HG03097 (cell line): ENCODE measurements at regions not wholly inside any gene's neighbourhood (a gene's known extent, or its start where the extent isn't known, plus 50 kb on each side); places are given as distances from the start of the nearest gene placed in this dataset.
"Not testable (repeated sequence)": the region's sequence is repeated elsewhere in the genome, so short reads cannot be mapped to it uniquely, and the experiment has no call there.

Experiments used
- ATAC-seq: cut with Tn5 transposase; IDR thresholded peaks from one replicate; pipeline ENCODE4 v1.9.1; 2021; ENCODE audit not compliant: unreplicated experiment, low FRiP score

DNA sequence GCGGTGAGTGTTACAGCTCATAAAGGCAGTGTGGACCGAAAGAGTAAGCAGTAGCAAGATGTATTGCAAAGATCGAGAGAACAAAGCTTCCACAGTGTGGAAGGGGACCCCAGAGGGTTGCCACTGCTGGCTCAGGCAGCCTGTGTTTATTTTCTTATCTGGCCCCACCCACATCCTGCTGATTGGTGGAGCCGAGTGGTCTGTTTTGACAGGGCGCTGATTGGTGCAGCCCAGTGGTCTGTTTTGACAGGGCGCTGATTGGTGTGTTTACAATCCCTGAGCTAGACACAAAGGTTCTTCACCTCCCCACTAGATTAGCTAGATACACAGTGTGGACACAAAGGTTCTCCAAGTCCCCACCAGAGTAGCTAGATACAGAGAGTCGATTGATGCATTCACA is 747.8 kb upstream of the NRXN1 start:
- not testable (repeated sequence) for ATAC-seq

GRCh38 chr2:51778806-51779205 is 746.9 kb upstream of the NRXN1 start:
- ATAC-seq = no peak

DNA sequence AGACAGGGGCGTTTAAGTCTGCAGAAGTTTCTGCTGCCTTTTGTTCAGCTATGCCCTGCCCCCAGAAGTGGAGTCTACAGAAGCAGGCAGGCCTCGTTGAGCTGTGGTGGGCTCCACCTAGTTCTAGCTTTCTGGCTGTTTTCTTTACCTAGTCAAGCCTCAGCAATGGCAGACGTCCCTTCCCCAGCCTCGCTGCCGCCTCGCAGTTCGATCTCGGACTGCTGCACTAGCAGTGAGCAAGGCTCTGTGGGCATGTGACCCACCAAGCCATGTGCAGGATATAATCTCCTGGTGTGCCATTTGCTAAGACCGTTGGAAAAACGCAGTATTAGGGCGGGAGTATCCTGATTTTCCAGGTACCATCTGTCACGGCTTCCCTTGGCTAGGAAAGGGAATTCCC is 742.7 kb upstream of the NRXN1 start:
- ATAC-seq = not testable (repeated sequence)

- no peak for ATAC-seq
These were observed 728.5 kb upstream of the NRXN1 start for GRCh38 chr2:51760441-51760840.

DNA sequence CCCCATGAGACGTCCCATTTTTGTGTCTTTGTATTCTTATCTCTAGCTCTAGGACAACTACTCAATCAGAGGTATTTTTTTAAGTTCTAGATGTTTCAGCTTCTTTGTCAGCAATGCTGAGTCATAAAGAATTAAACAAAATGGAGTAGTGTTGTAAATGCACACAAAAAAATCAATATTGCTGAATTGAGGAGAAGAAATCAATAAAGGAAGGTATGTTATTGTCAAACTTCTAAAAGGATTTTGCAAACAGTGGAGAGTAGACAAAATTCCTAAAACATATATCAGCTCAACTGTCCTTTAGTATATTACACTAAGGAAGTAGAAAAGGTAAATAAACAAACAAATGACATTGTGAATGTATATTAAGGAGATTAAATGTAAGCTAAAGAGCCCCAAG is 726.1 kb upstream of the NRXN1 start:
- ATAC-seq = no peak

DNA sequence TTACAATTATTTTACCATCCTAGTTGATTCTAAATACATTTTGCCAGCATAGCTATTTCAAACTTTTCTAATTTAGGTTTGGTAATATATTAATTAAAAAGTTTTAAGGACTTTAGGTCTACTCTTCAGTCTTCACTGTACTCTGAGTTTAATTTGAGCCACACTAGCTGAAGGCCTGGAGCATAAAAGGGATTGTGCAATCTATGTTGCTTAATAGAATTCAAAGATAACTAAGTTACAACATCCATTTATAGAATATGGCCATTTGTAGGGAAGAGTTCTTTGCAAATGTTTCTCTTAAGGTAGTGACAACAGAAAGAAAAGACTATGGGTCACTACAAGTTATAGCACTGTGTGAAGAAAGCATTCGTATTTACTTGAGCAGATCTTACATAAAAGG is 702.2 kb upstream of the NRXN1 start:
- no peak for ATAC-seq

- ATAC-seq = no peak
These were observed 691.8 kb upstream of the NRXN1 start for GRCh38 chr2:51723691-51724090.

GRCh38 chr2:51722311-51722710 is 690.4 kb upstream of the NRXN1 start:
- no peak for ATAC-seq

GRCh38 chr2:51720826-51721225 is 688.9 kb upstream of the NRXN1 start:
- ATAC-seq = no peak

- ATAC-seq = no peak
These were observed 686.9 kb upstream of the NRXN1 start for GRCh38 chr2:51718881-51719280.

DNA sequence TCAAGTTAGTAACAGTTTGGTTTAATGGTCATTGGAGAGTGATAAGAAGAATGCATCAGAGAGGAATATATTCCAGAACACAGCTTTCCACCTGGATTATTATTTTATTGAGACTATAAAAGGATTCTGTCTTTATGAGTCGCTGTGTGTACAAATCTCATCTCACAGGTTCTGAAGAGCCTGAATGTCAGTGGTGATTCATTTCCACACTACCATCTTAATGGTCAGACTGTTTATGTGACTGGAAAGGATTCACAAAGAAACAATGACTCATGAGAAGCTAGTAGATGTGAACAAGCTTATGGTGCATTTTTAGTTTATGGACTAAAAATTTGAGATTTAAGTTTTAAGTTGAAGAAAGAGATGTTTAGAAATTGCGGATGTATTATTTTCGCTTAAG is 685.4 kb upstream of the NRXN1 start:
- ATAC-seq = no peak

- no peak for ATAC-seq
These were observed 679.8 kb upstream of the NRXN1 start for GRCh38 chr2:51711766-51712165.

GRCh38 chr2:51710222-51710621 is 678.3 kb upstream of the NRXN1 start:
- no peak for ATAC-seq

GRCh38 chr2:51707625-51708024 is 675.7 kb upstream of the NRXN1 start:
- ATAC-seq = no peak

DNA sequence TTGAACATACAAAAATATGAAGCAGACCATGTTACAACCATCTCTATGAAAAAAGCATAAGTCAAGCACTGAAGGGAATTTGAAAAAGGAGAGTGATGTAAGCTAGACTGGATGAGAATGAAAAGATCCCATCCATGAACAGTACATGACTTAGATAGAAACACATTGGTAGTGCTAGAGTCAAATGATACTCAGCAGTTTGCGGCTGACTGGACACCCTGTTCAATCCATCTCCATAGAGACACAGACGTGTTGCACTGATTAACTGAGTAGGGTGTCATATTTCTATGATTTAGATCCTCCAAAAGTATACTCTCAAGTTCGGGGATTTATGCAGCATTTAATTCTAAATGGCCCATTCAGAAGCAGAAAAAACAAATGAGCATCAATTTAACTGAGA is 674.3 kb upstream of the NRXN1 start:
- ATAC-seq = no peak

GRCh38 chr2:51705417-51705816 is 673.5 kb upstream of the NRXN1 start:
- ATAC-seq = no peak

DNA sequence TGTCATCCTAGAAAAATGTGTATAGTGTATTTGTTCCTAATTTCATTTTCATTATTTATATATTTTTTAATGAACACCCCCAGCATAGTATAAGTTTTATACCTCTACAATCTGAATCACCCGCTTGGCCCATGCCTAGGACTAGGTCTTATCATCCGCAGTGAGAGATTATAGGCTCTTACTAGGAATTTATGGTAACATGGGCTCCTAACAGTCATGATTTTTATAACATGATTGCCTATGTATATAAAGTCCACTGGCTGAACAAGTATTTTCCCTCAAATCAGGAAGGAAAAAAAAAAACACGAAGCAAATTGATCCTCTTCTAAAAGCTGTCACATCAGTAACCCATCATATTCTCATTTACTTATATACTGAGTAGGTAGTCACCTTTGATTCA is 666.1 kb upstream of the NRXN1 start:
- no peak for ATAC-seq

DNA sequence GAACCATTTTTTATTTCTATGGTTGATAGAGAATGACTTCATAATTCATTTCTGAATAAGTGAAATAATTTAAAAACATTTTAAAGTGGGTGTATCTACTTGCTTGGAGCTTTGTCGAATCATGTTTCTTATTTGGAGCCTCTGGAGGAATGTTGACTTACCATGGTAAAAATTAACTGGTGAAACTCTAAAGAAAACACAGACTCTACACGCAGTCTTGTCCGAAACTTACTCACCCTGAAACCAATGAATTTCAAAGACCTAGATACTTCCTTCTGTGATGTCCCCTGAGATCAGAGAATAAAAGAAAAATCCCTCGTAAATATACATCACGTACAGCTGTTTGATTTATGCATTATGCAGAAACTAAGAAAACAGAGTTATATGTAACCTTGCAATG is 665.2 kb upstream of the NRXN1 start:
- no peak for ATAC-seq

- no peak for ATAC-seq
These were observed 663.6 kb upstream of the NRXN1 start for GRCh38 chr2:51695531-51695930.

GRCh38 chr2:51693640-51694039 is 661.7 kb upstream of the NRXN1 start:
- ATAC-seq = no peak

GRCh38 chr2:51681854-51682253 is 649.9 kb upstream of the NRXN1 start:
- ATAC-seq = no peak

DNA sequence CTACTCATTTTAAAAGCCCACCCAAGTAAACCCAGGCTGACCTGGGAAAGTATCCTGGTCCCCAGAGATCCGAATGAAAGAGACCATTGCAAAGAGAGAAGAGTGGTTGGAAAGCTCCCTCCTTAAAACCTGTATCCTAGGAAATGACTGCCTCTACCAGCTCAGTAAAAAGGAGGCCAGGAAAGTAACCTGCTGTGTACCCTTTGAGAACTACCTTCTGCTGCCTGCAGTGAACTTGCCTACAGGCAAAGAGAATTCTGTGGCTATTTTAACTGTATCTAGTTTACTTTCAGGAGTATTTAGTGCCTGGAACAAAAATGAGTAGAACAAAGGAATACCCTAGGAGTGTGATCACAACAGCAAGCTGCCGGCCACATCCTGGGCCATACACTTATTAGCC is 641.7 kb upstream of the NRXN1 start:
- ATAC-seq = no peak

DNA sequence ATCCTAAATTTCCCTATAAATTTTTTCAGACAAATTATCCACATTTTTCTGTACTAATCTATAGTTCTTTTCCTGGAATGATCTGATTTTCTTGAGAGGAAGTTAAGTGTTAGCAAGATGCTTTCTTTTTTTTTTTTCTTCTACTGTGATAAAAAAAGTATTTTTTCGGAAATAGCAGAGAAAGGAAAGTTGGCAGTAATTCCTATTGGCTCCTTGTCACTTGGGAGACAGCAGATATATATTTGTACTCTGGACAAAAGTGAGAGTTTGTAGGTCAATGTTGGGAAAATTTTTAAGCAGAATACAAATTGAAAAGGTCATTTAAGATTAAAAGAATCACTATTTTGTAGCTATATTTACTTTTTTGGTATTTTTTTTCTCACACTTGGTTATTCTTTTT is 635.7 kb upstream of the NRXN1 start:
- no peak for ATAC-seq

DNA sequence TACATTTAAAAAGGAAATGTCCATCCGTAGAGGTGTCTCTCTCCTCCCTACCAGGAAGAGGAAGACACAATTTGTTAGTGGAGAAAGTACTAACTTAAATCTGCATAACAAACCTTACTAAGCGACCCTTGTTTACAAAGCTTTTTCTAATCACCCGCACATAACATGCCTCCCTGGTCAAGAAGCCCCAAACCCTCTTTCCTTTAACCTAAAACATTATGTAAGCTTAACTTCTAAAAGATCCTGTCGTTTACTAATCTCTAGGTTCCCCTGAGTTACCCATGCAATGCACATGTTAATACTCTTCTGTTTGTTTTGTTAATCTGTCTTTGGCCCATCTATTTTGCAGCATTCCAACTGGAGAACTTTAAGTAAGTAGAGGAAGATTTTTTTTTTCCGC is 630.3 kb upstream of the NRXN1 start:
- ATAC-seq = no peak
